ENCODE measurements at regions not wholly inside any gene's neighbourhood (a gene's known extent, or its start where the extent isn't known, plus 50 kb on each side); places are given as distances from the start of the nearest gene placed in this dataset.

DNA sequence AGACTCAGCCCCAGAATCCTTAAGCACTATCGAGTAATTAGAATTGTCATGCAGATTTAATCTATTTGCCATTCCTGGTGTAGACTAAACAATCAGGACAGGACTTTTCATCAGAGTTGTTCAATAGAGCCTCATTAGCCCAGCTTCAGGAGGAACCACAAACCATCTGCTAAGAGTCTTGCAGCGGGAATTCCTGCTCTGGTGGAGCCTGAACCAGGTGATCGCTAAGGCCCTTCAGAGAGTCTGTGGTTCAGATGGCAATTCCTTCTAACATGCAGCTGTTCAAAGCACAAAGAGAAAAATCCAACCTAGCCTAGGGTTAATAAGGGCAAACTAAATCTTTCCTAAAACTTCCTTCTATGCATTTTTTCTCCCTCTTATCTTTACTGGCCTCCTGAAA lies 119.1 kb upstream of the CPEB2 start:
- no peak overlapping the region for H3K4me3 Mint-ChIP-seq
- H3K27ac Mint-ChIP-seq: no peak overlapping the region
- CTCF ChIA-PET: no interaction called here
- H3K36me3 Mint-ChIP-seq (ENCODE audit: low read depth): no peaks in the 10 kb centered on the region
- intact Hi-C loops (cut with micrococcal nuclease): no loop called here
- DNase-seq: no peak
- peaks cover 11% of the 10 kb centered on the region for H3K4me1 Mint-ChIP-seq (ENCODE audit: low read depth)
- no peaks in the 10 kb centered on the region for H3K9me3 Mint-ChIP-seq
- no peaks in the 10 kb centered on the region for H3K27me3 Mint-ChIP-seq (ENCODE audit: low read depth)

GRCh38 chr4:14883661-14884060 lies 118.6 kb upstream of the CPEB2 start:
- intact Hi-C loops (cut with micrococcal nuclease): no loop called here
- no peak overlapping the region for H3K4me3 Mint-ChIP-seq
- H3K27ac Mint-ChIP-seq: no peak overlapping the region
- no peaks in the 10 kb centered on the region for H3K36me3 Mint-ChIP-seq (ENCODE audit: low read depth)
- CTCF ChIA-PET: no interaction called here
- DNase-seq: no peak
- H3K9me3 Mint-ChIP-seq: no peaks in the 10 kb centered on the region
- H3K4me1 Mint-ChIP-seq (ENCODE audit: low read depth): peaks cover 10% of the 10 kb centered on the region
- H3K27me3 Mint-ChIP-seq (ENCODE audit: low read depth): no peaks in the 10 kb centered on the region

DNA sequence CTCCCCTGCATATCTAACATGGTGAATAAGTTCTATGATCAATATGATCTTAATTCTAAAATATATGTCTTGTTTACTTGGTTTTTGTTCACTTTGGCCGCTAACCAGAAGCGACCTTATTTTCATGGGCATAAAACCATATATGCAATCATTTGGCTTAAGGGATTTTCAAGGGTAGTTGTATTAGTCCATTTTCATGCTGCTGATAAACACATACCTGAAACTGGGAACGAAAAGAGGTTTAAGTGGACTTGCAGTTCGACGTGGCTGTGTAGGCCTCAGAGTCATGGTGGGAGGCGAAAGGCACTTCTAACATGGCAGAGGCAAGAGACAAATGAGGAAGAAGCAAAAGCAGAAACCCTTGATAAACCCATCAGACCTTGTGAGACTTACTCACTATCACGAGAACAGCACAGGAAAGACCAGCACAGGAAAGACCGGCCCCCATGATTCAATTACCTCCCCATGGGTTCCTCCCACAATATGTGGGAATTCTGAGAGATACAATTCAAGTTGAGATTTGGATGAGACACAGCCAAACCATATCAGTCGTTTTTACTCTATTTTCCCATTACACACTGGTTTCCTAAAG lies 114.3 kb upstream of the CPEB2 start:
- Mint-ChIP-seq H3K36me3 (ENCODE audit: low read depth) (peaks cover 1% of the 10 kb centered on the region), H3K9me3 (no peaks in the 10 kb centered on the region), H3K4me1 (ENCODE audit: low read depth) (no peaks in the 10 kb centered on the region), H3K27ac (no peak overlapping the region), H3K4me3 (no peak overlapping the region), H3K27me3 (ENCODE audit: low read depth) (no peaks in the 10 kb centered on the region)
- CTCF ChIA-PET: no interaction called here
- intact Hi-C loops (cut with micrococcal nuclease): no loop called here
- no peak for DNase-seq

DNA sequence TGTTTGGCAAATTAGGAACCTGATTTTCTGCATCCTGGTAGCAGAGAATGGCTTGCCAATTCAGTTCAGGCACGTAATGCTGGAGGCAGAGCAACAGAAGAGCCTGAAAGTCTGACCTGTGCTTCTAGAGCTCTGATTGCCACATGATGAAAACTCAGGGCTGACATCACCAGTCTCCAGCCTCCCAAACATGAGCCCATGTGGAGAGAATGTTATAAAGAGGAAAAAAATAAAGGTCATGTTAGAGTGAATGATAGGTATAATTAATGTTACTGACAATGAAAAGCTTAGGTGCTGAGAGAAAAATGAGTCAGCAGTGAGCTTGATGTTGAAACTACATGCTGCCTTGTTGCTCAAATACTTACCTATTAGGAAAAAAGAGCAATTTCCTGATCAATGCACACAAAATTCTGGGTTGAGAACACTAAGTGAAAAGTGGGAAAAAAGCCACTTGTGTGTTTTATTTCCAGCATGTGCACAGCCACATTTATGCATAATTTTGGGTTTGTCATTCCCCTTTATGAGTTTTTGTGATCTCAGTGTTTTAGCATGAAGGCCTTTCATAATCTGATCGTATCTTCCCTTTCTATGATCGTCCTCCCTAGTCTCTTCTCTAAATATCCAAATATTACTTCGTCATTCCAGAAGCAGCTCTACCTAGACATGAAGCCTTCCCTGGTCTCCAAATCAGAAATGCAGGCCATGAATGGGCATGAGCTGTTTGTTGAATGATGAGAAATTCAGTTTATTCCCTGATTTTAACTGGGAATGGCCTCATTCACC lies 113.3 kb upstream of the CPEB2 start:
- H3K27ac Mint-ChIP-seq: no peak overlapping the region
- DNase-seq: no peak
- no peaks in the 10 kb centered on the region for H3K9me3 Mint-ChIP-seq
- intact Hi-C loops (cut with micrococcal nuclease): no loop called here
- H3K36me3 Mint-ChIP-seq (ENCODE audit: low read depth): peaks cover 1% of the 10 kb centered on the region
- no peak overlapping the region for H3K4me3 Mint-ChIP-seq
- H3K27me3 Mint-ChIP-seq (ENCODE audit: low read depth): no peaks in the 10 kb centered on the region
- CTCF ChIA-PET: interaction anchor here (0.9 kb wide), 1 partner anchor 12 kb away, joined by 3 read pairs; no protein-coding TSS in a partner anchor
- H3K4me1 Mint-ChIP-seq (ENCODE audit: low read depth): no peaks in the 10 kb centered on the region

DNA sequence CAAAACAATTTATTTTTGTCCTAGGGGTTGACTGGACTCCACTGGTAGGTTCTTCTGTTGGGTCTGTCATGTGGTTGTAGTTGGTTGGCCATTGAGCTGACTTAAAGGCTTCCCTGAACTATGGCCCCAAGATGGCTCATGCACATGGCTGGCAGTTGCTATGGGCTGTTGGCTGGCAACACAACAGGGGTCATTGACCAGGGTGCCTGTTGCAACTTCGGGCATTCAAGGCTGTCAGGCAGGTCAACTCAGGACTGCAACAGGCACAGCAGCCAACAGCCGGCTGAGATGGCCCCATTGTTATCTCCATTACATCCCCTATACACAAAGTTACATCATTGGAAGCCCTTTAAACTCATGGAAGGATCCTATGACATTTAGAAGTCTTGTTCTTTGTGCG lies 109.7 kb upstream of the CPEB2 start:
- intact Hi-C loops (cut with micrococcal nuclease): no loop called here
- no peak for DNase-seq
- H3K4me1 Mint-ChIP-seq (ENCODE audit: low read depth): no peaks in the 10 kb centered on the region
- H3K36me3 Mint-ChIP-seq (ENCODE audit: low read depth): peaks cover 1% of the 10 kb centered on the region
- H3K4me3 Mint-ChIP-seq: no peak overlapping the region
- H3K27me3 Mint-ChIP-seq (ENCODE audit: low read depth): peaks cover 8% of the 10 kb centered on the region
- no peak overlapping the region for H3K27ac Mint-ChIP-seq
- CTCF ChIA-PET: no interaction called here
- H3K9me3 Mint-ChIP-seq: no peaks in the 10 kb centered on the region

DNA sequence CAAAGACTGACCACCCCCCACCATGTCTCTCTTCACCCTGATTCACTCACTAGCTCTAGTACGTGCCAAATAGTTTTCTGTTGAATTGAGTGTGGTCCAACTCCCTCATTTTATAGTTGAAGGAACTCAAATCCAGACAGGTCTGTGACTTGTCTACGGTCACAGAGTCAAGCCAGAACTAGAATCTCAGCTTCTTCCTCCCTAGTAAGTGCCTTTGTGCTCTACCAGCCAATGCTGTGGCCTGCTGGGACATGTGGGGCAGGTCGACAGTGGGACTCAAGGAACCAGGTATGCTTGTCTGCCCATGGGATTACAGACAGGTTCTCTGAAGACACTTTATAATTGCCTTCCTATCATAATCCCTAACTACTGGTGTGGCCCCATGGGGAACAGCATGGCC lies 108.6 kb upstream of the CPEB2 start:
- no peak overlapping the region for H3K4me3 Mint-ChIP-seq
- CTCF ChIA-PET: no interaction called here
- H3K36me3 Mint-ChIP-seq (ENCODE audit: low read depth): peaks cover 1% of the 10 kb centered on the region
- DNase-seq: no peak
- H3K27ac Mint-ChIP-seq: no peak overlapping the region
- H3K9me3 Mint-ChIP-seq: no peaks in the 10 kb centered on the region
- intact Hi-C loops (cut with micrococcal nuclease): no loop called here
- H3K27me3 Mint-ChIP-seq (ENCODE audit: low read depth): peaks cover 8% of the 10 kb centered on the region
- H3K4me1 Mint-ChIP-seq (ENCODE audit: low read depth): no peaks in the 10 kb centered on the region

DNA sequence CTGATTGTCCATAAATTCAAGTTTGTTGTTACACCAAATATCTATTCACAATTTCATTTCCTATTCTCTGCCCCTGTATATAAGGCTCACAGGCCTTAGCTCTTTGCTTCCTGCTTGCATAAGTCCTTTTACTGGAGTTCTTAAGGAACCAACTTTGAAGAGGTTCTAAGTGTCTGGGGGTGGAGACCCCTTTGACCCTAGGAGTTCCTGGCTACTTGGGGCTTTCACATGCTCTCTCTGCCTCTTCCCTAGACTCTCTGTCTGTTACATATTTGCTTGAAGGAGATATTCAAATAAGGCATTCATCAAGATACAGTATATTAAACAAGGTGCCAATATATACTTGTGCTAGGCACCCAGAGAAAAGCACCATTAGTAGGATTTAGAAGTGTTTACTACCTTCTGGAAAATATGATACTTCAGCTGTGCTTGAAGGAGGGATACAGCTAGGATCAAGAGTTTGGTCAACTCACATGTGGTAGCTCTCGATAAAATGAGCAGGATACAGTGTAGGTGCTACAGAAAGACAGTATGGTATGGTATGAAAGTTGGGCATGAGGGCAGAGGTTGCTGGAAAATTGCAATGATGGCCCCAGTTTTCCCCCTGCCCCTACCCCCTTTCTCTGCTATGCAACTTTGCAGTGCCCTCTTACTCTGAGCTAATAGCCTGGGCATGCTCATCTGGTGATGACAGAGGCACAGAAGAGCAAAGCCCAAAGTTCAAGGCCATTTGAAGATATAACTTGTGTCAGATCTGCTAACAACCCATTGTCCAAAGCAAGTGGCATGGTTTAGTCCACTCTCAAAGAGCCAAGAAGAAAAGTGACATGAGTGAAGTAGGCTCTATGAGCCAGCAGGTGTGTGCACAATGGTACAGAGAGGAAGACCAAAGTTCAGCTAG lies 107.6 kb upstream of the CPEB2 start:
- H3K27ac Mint-ChIP-seq: no peak overlapping the region
- intact Hi-C loops (cut with micrococcal nuclease): no loop called here
- no peaks in the 10 kb centered on the region for H3K4me1 Mint-ChIP-seq (ENCODE audit: low read depth)
- H3K27me3 Mint-ChIP-seq (ENCODE audit: low read depth): peaks cover 8% of the 10 kb centered on the region
- H3K9me3 Mint-ChIP-seq: no peaks in the 10 kb centered on the region
- peaks cover 1% of the 10 kb centered on the region for H3K36me3 Mint-ChIP-seq (ENCODE audit: low read depth)
- CTCF ChIA-PET: no interaction called here
- DNase-seq: no peak
- H3K4me3 Mint-ChIP-seq: no peak overlapping the region

DNA sequence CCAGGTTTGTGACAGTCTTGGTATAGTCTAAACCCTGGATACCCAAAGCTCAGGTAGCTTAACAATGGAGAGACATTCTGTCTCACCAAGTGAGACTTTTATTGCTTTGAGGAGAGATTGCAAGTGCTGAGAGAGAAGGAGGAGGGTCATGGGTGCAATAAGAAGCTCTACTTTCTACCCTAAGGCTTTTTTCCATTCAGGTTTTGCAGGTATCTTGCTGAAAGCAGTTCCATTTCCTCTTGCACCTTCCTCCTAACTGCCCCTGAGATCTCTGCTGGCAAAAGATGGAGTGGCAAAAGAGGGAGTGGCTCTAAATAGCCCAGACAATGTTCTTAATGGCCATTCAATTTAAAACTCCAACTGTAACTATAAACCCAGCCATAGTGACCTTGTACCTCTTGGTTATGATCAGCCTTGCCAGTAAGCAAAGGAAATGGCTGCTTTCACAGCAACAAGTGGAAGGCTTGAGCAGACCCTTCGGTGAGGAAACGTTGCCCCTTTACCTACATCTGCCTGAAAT lies 105.6 kb upstream of the CPEB2 start:
- H3K27ac Mint-ChIP-seq: no peak overlapping the region
- H3K4me3 Mint-ChIP-seq: no peak overlapping the region
- H3K4me1 Mint-ChIP-seq (ENCODE audit: low read depth): no peaks in the 10 kb centered on the region
- no peaks in the 10 kb centered on the region for H3K9me3 Mint-ChIP-seq
- intact Hi-C loops (cut with micrococcal nuclease): no loop called here
- H3K36me3 Mint-ChIP-seq (ENCODE audit: low read depth): peaks cover under 1% of the 10 kb centered on the region
- CTCF ChIA-PET: no interaction called here
- no peak for DNase-seq
- H3K27me3 Mint-ChIP-seq (ENCODE audit: low read depth): peaks cover 8% of the 10 kb centered on the region

GRCh38 chr4:14897217-14897616 lies 105.1 kb upstream of the CPEB2 start:
- CTCF ChIA-PET: no interaction called here
- Mint-ChIP-seq H3K4me3 (no peak overlapping the region), H3K27ac (no peak overlapping the region), H3K36me3 (ENCODE audit: low read depth) (no peaks in the 10 kb centered on the region), H3K27me3 (ENCODE audit: low read depth) (peaks cover 8% of the 10 kb centered on the region), H3K9me3 (no peaks in the 10 kb centered on the region), H3K4me1 (ENCODE audit: low read depth) (no peaks in the 10 kb centered on the region)
- no peak for DNase-seq
- intact Hi-C loops (cut with micrococcal nuclease): no loop called here

DNA sequence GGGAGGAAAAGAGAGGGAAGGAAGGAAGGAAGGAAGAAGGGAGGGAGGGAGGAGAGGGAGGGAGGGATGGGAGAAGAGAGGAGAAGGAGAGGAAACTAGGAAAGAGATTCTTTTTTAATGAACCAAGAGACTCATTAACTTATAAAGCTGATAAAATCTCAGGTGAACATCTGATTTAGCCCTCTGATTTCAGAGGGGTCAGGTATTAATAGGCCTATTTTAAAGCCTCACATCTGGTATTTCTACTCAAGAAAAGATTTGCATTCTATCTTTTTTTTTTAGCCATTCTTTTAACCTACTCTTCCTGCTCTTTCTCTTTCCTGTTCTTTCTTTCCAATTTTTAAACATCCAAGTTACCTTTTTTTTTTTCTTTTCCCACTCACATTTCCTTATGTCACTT lies 103.3 kb upstream of the CPEB2 start:
- peaks cover 8% of the 10 kb centered on the region for H3K27me3 Mint-ChIP-seq (ENCODE audit: low read depth)
- no peaks in the 10 kb centered on the region for H3K9me3 Mint-ChIP-seq
- no peak overlapping the region for H3K27ac Mint-ChIP-seq
- no peaks in the 10 kb centered on the region for H3K4me1 Mint-ChIP-seq (ENCODE audit: low read depth)
- no peak for DNase-seq
- H3K36me3 Mint-ChIP-seq (ENCODE audit: low read depth): no peaks in the 10 kb centered on the region
- H3K4me3 Mint-ChIP-seq: no peak overlapping the region
- intact Hi-C loops (cut with micrococcal nuclease): no loop called here
- CTCF ChIA-PET: interaction anchor here (0.7 kb wide), 1 partner anchor 1609 kb away, joined by 3 read pairs; no protein-coding TSS in a partner anchor

GRCh38 chr4:14902342-14902741 lies 99.9 kb upstream of the CPEB2 start:
- H3K36me3 Mint-ChIP-seq (ENCODE audit: low read depth): no peaks in the 10 kb centered on the region
- no peak overlapping the region for H3K27ac Mint-ChIP-seq
- intact Hi-C loops (cut with micrococcal nuclease): no loop called here
- no peaks in the 10 kb centered on the region for H3K9me3 Mint-ChIP-seq
- CTCF ChIA-PET: interaction anchor here (1.1 kb wide), 1 partner anchor 1246 kb away, joined by 5 read pairs; no protein-coding TSS in a partner anchor
- H3K4me1 Mint-ChIP-seq (ENCODE audit: low read depth): no peaks in the 10 kb centered on the region
- peaks cover 3% of the 10 kb centered on the region for H3K27me3 Mint-ChIP-seq (ENCODE audit: low read depth)
- no peak for DNase-seq
- H3K4me3 Mint-ChIP-seq: no peak overlapping the region

DNA sequence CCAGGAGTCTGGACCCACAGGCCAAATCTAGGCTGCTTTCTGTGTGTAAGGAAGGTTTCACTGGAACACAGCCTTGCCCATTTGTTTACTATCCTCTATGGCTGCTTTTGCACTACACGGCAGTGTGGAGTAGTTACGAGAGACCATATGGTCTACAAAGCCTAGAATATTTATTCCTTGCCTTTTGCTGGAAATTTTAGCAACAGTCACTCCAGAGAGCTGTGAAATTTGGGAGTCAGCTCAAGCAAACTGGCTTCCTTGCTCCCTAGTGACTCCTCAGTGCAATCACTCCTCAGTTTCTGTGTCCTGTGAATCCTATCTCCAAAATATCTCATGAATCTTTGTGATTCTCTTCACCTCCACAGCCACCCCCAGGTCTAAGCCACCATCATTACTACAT lies 99.0 kb upstream of the CPEB2 start:
- Mint-ChIP-seq H3K4me3 (no peak overlapping the region), H3K27me3 (ENCODE audit: low read depth) (peaks cover 3% of the 10 kb centered on the region), H3K4me1 (ENCODE audit: low read depth) (no peaks in the 10 kb centered on the region), H3K9me3 (no peaks in the 10 kb centered on the region), H3K36me3 (ENCODE audit: low read depth) (no peaks in the 10 kb centered on the region), H3K27ac (no peak overlapping the region)
- no peak for DNase-seq
- intact Hi-C loops (cut with micrococcal nuclease): no loop called here
- CTCF ChIA-PET: no interaction called here
